Dedifferentiated amniotic fluid mesenchymal stem cell (primary cell): ENCODE measurements at regions not wholly inside any gene's neighbourhood (a gene's known extent, or its start where the extent isn't known, plus 50 kb on each side); places are given as distances from the start of the nearest gene placed in this dataset.
"Not testable (repeated sequence)": the region's sequence is repeated elsewhere in the genome, so short reads cannot be mapped to it uniquely, and the experiment has no call there.

Experiments
- DNase-seq: peaks from one replicate; pipeline ENCODE4 v3.0.0-alpha.2; 2016; ENCODE audit errors: extremely low spot score

GRCh38 chr14:105856676-105857219, 330.4 kb downstream of the TMEM121 start:
- DNase-seq = no peak

DNA sequence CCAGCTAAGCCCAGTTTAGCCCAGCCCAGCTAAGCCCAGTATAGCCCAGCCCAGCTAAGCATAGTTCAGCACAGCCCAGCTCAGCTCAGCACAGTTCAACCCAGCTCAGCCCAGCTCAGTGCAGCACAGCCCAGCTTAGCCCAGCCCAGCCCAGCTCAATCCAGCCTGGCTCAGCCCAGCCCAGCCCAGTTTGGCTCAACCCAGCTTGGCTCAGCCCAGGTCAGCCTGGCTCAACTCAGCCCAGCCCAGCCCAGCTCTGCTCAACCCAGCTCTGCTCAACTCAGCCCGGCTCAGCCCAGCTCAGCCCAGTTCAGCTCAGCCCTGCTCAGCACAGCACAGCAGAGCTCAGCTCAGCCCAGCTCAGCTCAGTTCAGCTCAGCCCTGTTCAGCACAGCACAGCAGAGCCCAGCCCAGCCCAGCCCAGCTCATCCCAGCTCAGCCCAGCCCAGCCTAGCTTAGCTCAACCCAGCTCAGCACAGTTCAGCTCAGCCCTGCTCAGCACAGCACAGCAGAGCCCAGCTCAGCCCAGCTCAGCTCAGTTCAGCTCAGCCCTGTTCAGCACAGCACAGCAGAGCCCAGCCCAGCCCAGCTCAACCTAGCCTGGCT, 330.9 kb downstream of the TMEM121 start:
- no peak for DNase-seq

- no peak for DNase-seq
Measured at GRCh38 chr14:105857826-105858675, 331.7 kb downstream of the TMEM121 start.

DNA sequence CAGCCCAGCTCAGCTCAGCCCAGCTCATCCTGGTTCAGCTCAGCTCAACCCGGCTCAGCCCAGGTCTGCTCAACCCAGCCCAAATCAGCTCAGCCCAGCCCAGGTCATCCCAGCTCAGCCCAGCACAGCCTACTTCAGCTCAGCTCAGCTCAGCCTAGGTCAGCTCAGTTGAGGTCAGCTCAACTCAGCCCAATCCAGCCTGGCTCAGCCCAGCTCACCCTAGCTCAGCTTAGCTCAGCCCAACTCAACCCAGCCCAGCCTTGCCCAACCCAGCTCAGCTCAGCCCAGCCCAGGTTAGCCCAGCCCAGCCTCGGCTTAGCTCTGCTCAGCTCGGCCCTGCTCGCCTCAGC, 332.3 kb downstream of the TMEM121 start:
- no peak for DNase-seq

DNA sequence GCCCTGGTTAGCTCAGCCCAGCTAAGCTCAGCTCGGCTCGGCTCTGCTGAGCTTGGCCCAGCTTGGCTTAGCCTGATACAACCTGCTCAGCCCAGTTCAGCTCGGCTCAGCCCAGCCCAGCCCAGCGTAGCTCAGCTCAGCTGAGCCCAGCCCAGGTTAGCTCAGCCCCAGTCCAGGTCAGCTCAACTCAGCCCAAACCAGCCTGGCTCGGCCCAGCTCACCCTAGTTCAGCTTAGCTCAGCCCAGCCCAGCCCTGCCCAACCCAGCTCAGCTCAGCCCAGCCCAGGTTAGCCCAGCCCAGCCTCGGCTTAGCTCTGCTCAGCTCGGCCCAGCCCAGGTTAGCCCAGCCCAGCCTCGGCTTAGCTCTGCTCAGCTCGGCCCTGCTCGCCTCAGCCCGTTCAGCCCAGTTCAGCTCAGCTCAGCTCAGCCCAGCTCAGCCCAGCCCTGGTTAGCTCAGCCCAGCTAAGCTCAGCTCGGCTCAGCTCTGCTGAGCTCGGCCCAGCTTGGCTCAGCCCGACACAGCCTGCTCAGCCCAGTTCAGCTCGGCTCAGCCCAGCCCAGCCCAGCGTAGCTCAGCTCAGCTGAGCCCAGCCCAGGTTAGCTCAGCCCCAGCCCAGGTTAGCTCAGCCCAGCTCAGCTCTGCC, 332.8 kb downstream of the TMEM121 start:
- DNase-seq = not testable (repeated sequence)

DNA sequence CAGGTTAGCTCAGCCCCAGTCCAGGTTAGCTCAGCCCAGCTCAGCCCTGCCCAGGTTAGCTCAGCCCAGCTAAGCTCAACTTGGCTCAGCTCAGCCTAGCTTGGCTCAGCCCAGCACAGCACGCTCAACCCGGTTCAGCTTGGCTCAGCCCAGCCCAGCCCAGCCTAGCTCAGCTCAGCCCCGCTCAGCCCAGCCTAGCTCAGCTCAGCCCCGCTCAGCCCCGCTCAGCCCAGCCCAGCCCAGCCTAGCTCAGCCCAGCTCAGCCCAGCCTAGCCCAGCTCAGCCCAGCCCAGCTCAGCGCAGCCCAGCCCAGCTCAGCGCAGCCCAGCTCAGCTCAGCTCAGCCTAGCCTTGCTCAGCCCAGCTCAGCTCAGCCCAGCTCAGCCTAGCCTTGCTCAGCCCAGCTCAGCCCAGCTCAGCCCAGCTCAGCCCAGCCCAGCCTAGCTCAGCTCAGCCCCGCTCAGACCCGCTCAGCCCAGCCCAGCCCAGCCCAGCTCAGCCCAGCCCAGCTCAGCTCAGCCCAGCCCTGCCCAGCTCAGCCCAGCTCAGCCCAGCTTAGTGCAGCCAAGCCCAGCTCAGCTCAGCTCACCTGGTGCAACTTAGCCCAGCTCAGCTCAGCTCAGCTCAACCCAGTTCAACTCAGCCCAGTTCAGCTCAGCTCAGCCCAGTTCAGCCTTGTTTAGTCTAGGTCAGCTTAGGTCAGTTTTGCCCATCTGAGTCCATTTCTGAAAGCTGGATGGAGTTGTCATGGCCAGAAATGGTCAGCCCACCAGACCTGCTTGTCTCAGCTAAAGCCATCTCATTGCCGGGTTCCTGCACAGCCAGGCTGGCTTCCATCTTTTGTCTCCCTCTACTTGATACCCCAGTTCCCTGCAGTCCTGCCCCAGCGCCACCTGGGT, 333.6 kb downstream of the TMEM121 start:
- no peak for DNase-seq

- no peak for DNase-seq
Measured at GRCh38 chr14:105860615-105861580, 334.5 kb downstream of the TMEM121 start.

DNA sequence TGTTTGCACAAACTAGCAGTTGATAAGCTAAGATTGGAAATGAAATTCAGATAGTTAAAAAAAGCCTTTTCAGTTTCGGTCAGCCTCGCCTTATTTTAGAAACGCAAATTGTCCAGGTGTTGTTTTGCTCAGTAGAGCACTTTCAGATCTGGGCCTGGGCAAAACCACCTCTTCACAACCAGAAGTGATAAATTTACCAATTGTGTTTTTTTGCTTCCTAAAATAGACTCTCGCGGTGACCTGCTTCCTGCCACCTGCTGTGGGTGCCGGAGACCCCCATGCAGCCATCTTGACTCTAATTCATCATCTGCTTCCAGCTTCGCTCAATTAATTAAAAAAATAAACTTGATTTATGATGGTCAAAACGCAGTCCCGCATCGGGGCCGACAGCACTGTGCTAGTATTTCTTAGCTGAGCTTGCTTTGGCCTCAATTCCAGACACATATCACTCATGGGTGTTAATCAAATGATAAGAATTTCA, 335.6 kb downstream of the TMEM121 start:
- DNase-seq = no peak

- DNase-seq = no peak
Measured at GRCh38 chr14:105862581-105863239, 336.3 kb downstream of the TMEM121 start.

- DNase-seq = no peak
Measured at GRCh38 chr14:105863296-105864108, 337.1 kb downstream of the TMEM121 start.

DNA sequence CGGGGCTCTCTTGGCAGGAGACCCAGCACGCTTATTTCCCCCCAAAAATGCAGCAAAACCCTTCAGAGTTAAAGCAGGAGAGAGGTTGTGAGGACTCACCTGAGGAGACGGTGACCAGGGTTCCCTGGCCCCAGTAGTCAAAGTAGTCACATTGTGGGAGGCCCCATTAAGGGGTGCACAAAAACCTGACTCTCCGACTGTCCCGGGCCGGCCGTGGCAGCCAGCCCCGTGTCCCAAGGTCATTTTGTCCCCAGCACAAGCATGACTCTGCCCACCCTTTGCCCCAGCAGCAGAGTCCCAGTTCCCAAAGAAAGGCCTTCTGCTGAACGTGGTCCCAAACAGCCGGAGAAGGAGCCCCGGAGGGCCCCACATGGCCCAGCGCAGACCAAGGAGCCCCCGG, 337.7 kb downstream of the TMEM121 start:
- DNase-seq = no peak

- no peak for DNase-seq
Measured at GRCh38 chr14:105864651-105865265, 338.4 kb downstream of the TMEM121 start.

- DNase-seq = no peak
Measured at GRCh38 chr14:105865266-105865903, 339.0 kb downstream of the TMEM121 start.

- DNase-seq = no peak
Measured at GRCh38 chr14:105865904-105866840, 339.8 kb downstream of the TMEM121 start.

DNA sequence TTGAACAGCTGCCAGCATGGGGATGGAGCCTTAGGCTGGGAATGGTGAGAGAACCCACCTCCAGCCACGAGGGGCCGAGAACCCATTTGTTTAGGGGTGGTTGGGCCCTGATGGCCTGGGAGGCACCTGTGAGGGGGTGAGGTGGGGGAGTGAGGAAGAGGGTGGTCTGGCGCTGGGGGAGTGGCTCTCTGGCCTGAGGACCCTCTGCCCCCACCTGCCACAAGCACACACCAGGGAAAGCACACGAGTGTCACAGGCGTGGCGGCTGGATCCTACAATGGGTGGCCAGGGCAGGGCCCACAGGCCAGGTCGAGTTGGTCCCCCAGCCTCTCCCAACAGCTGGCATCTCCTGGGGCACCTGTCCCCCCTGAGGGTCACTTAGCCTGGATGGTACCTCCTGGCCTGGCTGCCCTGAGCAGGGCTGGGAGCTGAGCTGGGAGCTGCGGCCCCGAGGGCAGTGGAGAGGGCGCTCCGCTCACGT, 340.5 kb downstream of the TMEM121 start:
- DNase-seq = no peak

DNA sequence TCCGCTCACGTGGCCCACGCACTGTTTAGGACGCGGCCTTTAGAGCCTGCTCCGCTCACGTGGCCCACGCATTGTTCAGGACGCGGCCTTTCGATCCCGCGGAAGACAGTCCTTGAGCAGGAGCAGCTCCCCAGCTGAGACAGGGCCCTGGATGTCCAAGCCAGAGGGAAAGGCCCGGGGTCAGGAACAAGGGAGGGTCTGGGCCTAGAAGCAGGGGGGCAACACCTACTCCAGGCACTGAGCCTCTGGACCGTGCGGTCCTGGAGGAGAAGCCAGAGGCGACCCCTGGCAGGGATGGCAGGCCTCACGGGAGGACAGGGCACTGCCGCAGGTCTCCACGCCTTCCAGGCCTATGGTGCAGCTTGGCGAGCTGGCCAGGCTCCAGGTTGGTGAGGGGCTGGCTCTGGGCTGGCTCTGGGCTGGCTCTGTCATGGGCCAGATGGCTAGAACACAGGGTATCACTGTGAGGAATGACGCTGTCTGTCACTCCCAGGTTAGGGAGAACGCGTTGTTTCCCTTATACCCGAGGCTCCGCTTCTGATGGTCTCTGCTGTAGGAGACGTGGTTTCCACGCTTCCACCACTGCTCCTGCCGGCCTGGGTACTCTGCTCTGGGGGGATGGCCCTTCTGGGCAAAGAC, 341.7 kb downstream of the TMEM121 start:
- no peak for DNase-seq
